ENCODE measurements at regions not wholly inside any gene's neighbourhood (a gene's known extent, or its start where the extent isn't known, plus 50 kb on each side); places are given as distances from the start of the nearest gene placed in this dataset.
A peak's percentile ranks its signal among the peaks of the same experiment; 100 is the strongest.

DNA sequence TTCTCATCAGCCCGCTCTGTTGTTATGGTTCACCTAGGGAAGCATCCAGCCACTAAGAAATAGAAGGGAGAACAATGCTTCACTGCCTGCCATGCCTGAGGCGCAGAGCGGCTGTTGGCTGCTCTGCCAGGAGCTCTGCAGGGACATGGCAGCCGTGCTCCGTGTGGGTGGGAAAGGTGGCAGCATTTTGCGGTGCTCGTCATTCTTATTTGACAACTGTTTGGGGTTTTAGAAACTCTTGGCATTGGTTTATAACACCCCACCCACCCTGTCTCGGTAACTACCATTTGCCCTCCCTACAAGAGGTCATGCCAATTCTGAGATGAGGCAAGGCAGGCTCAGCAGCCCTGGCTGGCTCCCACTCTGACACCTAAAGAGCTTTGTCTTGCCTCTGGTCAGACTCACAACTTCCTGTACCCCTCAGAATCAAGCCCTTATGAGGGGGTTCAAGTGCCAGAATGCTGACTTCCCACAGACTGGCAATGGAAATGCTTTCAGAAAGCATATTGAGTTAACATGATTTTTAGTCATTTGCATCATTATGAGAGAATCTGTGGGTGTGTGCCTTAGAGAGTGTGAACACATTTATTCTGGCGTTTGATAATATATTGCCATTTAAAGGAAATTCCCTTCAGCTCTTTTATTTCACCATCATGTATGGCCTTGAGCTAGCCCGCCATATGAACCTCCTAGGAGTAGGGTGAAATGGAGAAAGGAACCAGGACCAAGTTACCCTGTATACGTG is 288.0 kb upstream of the ANKRD55 start:
- no peaks in the 10 kb centered on the region for H3K36me3 ChIP-seq
- DNase-seq = no peak
- H3K4me3 ChIP-seq = no peak overlapping the region
- H3K9me3 ChIP-seq = no peaks in the 10 kb centered on the region
- intact Hi-C loops (cut with DNase I; ENCODE audit: low total_unique reads) = no loop called here
- H3K27me3 ChIP-seq = peaks cover 0 to 2% (median 0%) of the 10 kb centered on the region in 3 donors
- 85 to 93% (median 93%) methylated on average over 11 of the region's 11 CpGs for WGBS, 5 donors
- H3K27ac ChIP-seq = no peak overlapping the region
- H3K4me1 ChIP-seq = peaks cover 0 to 28% (median 1%) of the 10 kb centered on the region in 4 donors
- TF ChIP-seq POLR2AphosphoS5 (IDR thresholded peaks at IDR 0.05) (no peak), CTCF (IDR thresholded peaks at IDR 0.05) (no peak), POLR2A (IDR thresholded peaks at IDR 0.05) (no peak), EP300 (IDR thresholded peaks at IDR 0.05) (no peak)

GRCh38 chr5:56518820-56519219 is 285.7 kb upstream of the ANKRD55 start:
- Histone ChIP-seq H3K9me3 (no peaks in the 10 kb centered on the region), H3K4me1 (peaks cover 0 to 21% (median 0%) of the 10 kb centered on the region in 4 donors), H3K27ac (no peak overlapping the region), H3K4me3 (no peak overlapping the region), H3K36me3 (no peaks in the 10 kb centered on the region), H3K27me3 (peaks cover 0 to 2% (median 0%) of the 10 kb centered on the region in 3 donors)
- 90 to 100% (median 94%) methylated on average over 2 to 4 of the region's 4 CpGs for WGBS, 5 donors
- DNase-seq = no peak
- TF ChIP-seq EP300 (IDR thresholded peaks at IDR 0.05) (no peak), CTCF (IDR thresholded peaks at IDR 0.05) (no peak)
- intact Hi-C loops (cut with DNase I; ENCODE audit: low total_unique reads) = no loop called here

GRCh38 chr5:56517011-56517416 is 283.9 kb upstream of the ANKRD55 start:
- intact Hi-C loops (cut with DNase I; ENCODE audit: low total_unique reads) = no loop called here
- Histone ChIP-seq H3K9me3 (no peaks in the 10 kb centered on the region), H3K36me3 (no peaks in the 10 kb centered on the region), H3K27me3 (peaks cover 0 to 2% (median 0%) of the 10 kb centered on the region in 3 donors), H3K4me3 (no peak overlapping the region), H3K27ac (no peak overlapping the region), H3K4me1 (peaks cover 0 to 27% (median 0%) of the 10 kb centered on the region in 4 donors)
- TF ChIP-seq POLR2AphosphoS5 (IDR thresholded peaks at IDR 0.05) (no peak), CTCF (IDR thresholded peaks at IDR 0.05) (no peak), EP300 (IDR thresholded peaks at IDR 0.05) (no peak), POLR2A (IDR thresholded peaks at IDR 0.05) (no peak)
- peak; percentile 37 to 58 for DNase-seq
- WGBS, 5 donors = 26 to 42% (median 31%) methylated on average over 2 of the region's 2 CpGs

DNA sequence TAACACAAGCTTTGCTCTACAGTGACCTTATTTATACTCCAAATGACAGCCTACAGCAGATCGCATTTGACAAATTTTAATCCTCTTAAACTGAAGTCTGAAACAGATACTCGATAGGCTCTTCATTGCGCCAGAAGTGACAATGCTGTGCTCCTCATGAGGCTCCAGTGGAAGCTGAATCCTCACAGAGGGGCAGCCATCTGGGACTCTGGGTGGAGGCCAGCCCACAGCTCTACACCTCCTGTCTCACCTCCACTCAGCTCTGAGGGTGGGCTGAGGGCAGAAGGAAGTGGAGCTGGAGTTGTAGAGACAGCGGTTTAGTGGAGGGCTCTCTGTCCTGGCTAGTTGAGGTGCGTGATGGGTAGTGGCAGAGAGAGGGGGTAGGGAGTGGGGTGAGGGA is 283.3 kb upstream of the ANKRD55 start:
- intact Hi-C loops (cut with DNase I; ENCODE audit: low total_unique reads) = no loop called here
- no peaks in the 10 kb centered on the region for H3K36me3 ChIP-seq
- no peaks in the 10 kb centered on the region for H3K9me3 ChIP-seq
- DNase-seq = no peak
- no peak overlapping the region for H3K4me3 ChIP-seq
- TF ChIP-seq POLR2A (IDR thresholded peaks at IDR 0.05) (no peak), CTCF (IDR thresholded peaks at IDR 0.05) (no peak), EP300 (IDR thresholded peaks at IDR 0.05) (no peak), POLR2AphosphoS5 (IDR thresholded peaks at IDR 0.05) (no peak)
- H3K27ac ChIP-seq = no peak overlapping the region
- peaks cover 0 to 27% (median 0%) of the 10 kb centered on the region in 4 donors for H3K4me1 ChIP-seq
- peaks cover 0 to 2% (median 0%) of the 10 kb centered on the region in 3 donors for H3K27me3 ChIP-seq
- WGBS, 5 donors = 66 to 99% (median 95%) methylated on average over 5 of the region's 5 CpGs

Data from stomach (tissue), 8 donors.